ENCODE measurements at regions not wholly inside any gene's neighbourhood (a gene's known extent, or its start where the extent isn't known, plus 50 kb on each side); places are given as distances from the start of the nearest gene placed in this dataset.

DNA sequence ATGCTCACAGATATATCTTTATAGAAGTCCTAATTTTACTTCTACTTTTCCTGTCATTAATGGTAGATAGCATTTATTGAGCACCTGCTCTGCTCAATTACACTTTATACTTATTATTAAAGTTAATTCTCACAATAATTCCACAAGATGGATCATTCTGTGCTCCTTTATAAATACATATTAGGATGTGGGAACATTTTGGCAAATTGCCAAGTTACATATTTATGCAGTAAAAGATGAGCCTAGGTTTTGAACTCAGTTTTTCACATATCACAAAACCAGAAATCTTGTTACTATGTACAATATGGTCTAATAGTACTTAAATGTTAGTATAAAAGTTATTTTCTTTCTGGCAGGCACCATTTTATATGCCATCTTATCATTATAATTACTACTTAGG, 895.0 kb upstream of the B3GALT2 start:
- no peaks in the 10 kb centered on the region for H3K36me3 ChIP-seq (ENCODE audit: insufficient read depth, low read length)
- no peaks in the 10 kb centered on the region for H3K27me3 ChIP-seq (ENCODE audit: insufficient read depth, low read length)

GRCh38 chr1:194080826-194081225, 894.4 kb upstream of the B3GALT2 start:
- TF ChIP-seq CTCF (IDR thresholded peaks at IDR 0.05; ENCODE audit: low read length) (no peak), EZH2 (IDR thresholded peaks at IDR 0.05; ENCODE audit: borderline replicate concordance, low read length) (no peak)

More for the DNA sequence above, 895.0 kb upstream of the B3GALT2 start:
- Histone ChIP-seq H3K4me3 (ENCODE audit: low read depth, low read length, poor library complexity, severe bottlenecking) (no peak overlapping the region), H2AFZ (ENCODE audit: low read length) (no peak overlapping the region), H3K9ac (ENCODE audit: low read length) (no peak overlapping the region), H4K20me1 (ENCODE audit: insufficient read depth, low read length) (no peaks in the 10 kb centered on the region), H3K4me2 (ENCODE audit: low read length) (no peak overlapping the region), H3K79me2 (ENCODE audit: insufficient read depth, low read length) (no peaks in the 10 kb centered on the region), H3K27ac (ENCODE audit: low read depth, low read length, poor library complexity, severe bottlenecking) (no peak overlapping the region), H3K4me1 (ENCODE audit: insufficient read depth, low read length, severe bottlenecking) (no peaks in the 10 kb centered on the region), H3K9me2 (ENCODE audit: low read depth, low read length) (no peaks in the 10 kb centered on the region), H3F3A (ENCODE audit: insufficient read depth, low read length) (no peaks in the 10 kb centered on the region), H3K9me3 (ENCODE audit: low read length) (no peaks in the 10 kb centered on the region)
- no peak for TF ChIP-seq CTCF (IDR thresholded peaks at IDR 0.05; ENCODE audit: low read length)
- TF ChIP-seq EZH2 (IDR thresholded peaks at IDR 0.05; ENCODE audit: borderline replicate concordance, low read length) = no peak

DNA sequence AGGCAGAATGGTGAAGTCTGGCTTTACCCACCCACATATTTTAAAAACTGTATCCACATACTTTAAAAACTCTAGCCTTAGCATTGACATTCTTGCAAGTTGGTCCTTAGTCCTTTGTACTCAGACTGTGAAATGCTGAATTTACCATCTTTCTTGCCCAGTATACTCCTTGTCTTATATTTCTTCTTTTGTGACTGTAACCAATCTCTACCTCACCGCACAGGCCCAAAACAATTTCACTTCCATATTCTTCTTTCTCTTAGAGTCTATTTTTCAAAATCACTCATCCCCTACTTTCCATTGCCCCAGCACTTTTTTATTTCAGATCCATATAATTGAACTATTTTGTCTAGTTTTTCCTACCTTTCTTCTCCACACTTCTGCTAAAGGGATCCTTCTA, 892.4 kb upstream of the B3GALT2 start:
- no peaks in the 10 kb centered on the region; the same call in 1 of the 2 replicates for H3K9me3 ChIP-seq (ENCODE audit: low read length)
- H3F3A ChIP-seq (ENCODE audit: insufficient read depth, low read length) = no peaks in the 10 kb centered on the region; the same call in 1 of the 2 replicates
- no peak overlapping the region for H2AFZ ChIP-seq (ENCODE audit: low read length)
- H3K27ac ChIP-seq (ENCODE audit: low read depth, low read length, poor library complexity, severe bottlenecking) = no peak overlapping the region
- no peaks in the 10 kb centered on the region for H4K20me1 ChIP-seq (ENCODE audit: insufficient read depth, low read length)
- no peak overlapping the region for H3K4me2 ChIP-seq (ENCODE audit: low read length)
- no peak overlapping the region for H3K4me3 ChIP-seq (ENCODE audit: low read depth, low read length, poor library complexity, severe bottlenecking)
- no peaks in the 10 kb centered on the region for H3K79me2 ChIP-seq (ENCODE audit: insufficient read depth, low read length)
- TF ChIP-seq CTCF (IDR thresholded peaks at IDR 0.05; ENCODE audit: low read length) (no peak), EZH2 (IDR thresholded peaks at IDR 0.05; ENCODE audit: borderline replicate concordance, low read length) (no peak)
- H3K9ac ChIP-seq (ENCODE audit: low read length) = no peak overlapping the region
- no peaks in the 10 kb centered on the region for H3K4me1 ChIP-seq (ENCODE audit: insufficient read depth, low read length, severe bottlenecking)
- no peaks in the 10 kb centered on the region for H3K9me2 ChIP-seq (ENCODE audit: low read depth, low read length)
- H3K27me3 ChIP-seq (ENCODE audit: insufficient read depth, low read length) = no peaks in the 10 kb centered on the region
- no peaks in the 10 kb centered on the region for H3K36me3 ChIP-seq (ENCODE audit: insufficient read depth, low read length)

More at GRCh38 chr1:194080826-194081225, 894.4 kb upstream of the B3GALT2 start:
- Histone ChIP-seq H3K9ac (ENCODE audit: low read length) (no peak overlapping the region), H3K4me2 (ENCODE audit: low read length) (no peak overlapping the region), H3K36me3 (ENCODE audit: insufficient read depth, low read length) (no peaks in the 10 kb centered on the region), H3K9me2 (ENCODE audit: low read depth, low read length) (no peaks in the 10 kb centered on the region), H3K27ac (ENCODE audit: low read depth, low read length, poor library complexity, severe bottlenecking) (no peak overlapping the region), H3K4me3 (ENCODE audit: low read depth, low read length, poor library complexity, severe bottlenecking) (no peak overlapping the region), H3K79me2 (ENCODE audit: insufficient read depth, low read length) (no peaks in the 10 kb centered on the region), H3K9me3 (ENCODE audit: low read length) (no peaks in the 10 kb centered on the region; the same call in 1 of the 2 replicates), H3K27me3 (ENCODE audit: insufficient read depth, low read length) (no peaks in the 10 kb centered on the region), H4K20me1 (ENCODE audit: insufficient read depth, low read length) (no peaks in the 10 kb centered on the region), H3F3A (ENCODE audit: insufficient read depth, low read length) (no peaks in the 10 kb centered on the region), H3K4me1 (ENCODE audit: insufficient read depth, low read length, severe bottlenecking) (no peaks in the 10 kb centered on the region), H2AFZ (ENCODE audit: low read length) (no peak overlapping the region)
